ENCODE measurements at regions not wholly inside any gene's neighbourhood (a gene's known extent, or its start where the extent isn't known, plus 50 kb on each side); places are given as distances from the start of the nearest gene placed in this dataset.

DNA sequence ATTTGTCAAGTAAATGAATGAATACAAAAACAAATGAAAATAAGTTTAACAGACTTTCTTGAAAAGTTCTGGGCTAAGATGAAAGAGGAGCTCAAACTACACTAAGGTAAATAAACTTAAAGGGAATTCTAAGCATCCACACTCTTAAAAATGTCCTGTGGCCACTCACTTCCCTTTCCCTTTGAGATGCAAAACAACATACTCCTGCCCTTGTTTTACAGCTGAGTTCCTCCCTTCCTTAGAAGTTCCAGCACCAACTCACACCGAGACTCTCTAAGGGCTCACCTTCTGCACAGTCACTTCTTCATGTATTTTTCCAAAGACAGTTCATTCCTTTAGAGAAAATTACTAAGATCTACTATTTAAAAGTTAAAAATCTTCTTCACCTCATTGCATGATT is 123.3 kb upstream of the CMC1 start:
- POLR2A ChIA-PET, result no interaction called here
- no peak for ATAC-seq

More for the DNA sequence above, 123.3 kb upstream of the CMC1 start:
- intact Hi-C loops (cut with micrococcal nuclease), result no loop called here
- no peaks in the 10 kb centered on the region for H4K20me1 ChIP-seq (ENCODE audit: insufficient read depth)
- no peak overlapping the region for H3K4me3 ChIP-seq (replicated peaks in 1 of 2; ENCODE audit: low read depth in 1 of 2, low read length in 2 of 2)
- H3K4me2 ChIP-seq (ENCODE audit: low read length), result no peak overlapping the region
- H3K9me2 ChIP-seq (ENCODE audit: insufficient read depth), result no peaks in the 10 kb centered on the region
- H3K4me1 ChIP-seq (ENCODE audit: control insufficient read depth in 1 of 2, insufficient read depth in 2 of 2, low read length in 2 of 2), result no peaks in the 10 kb centered on the region
- no TSS peak for BruUV-seq (replicated peaks)
- ChIA-PET RAD21 (ENCODE audit: low non-redundant PET in 1 of 2, low total read pairs in 2 of 2, uncharacterized antibody in 2 of 2, unreplicated experiment in 2 of 2) (no interaction called here), CTCF (no interaction called here)
- no peaks in the 10 kb centered on the region for H3K9me3 ChIP-seq (ENCODE audit: control insufficient read depth in 1 of 2, insufficient read depth in 1 of 2, low read depth in 1 of 2, low read length in 2 of 2)
- no peak for TF ChIP-seq MAX (IDR thresholded peaks at IDR 0.05)
- TF ChIP-seq, protein P1, sequence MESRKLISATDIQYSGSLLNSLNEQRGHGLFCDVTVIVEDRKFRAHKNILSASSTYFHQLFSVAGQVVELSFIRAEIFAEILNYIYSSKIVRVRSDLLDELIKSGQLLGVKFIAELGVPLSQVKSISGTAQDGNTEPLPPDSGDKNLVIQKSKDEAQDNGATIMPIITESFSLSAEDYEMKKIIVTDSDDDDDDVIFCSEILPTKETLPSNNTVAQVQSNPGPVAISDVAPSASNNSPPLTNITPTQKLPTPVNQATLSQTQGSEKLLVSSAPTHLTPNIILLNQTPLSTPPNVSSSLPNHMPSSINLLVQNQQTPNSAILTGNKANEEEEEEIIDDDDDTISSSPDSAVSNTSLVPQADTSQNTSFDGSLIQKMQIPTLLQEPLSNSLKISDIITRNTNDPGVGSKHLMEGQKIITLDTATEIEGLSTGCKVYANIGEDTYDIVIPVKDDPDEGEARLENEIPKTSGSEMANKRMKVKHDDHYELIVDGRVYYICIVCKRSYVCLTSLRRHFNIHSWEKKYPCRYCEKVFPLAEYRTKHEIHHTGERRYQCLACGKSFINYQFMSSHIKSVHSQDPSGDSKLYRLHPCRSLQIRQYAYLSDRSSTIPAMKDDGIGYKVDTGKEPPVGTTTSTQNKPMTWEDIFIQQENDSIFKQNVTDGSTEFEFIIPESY (IDR thresholded peaks at IDR 0.05; ENCODE audit: extremely low read depth, insufficient replicate concordance, low read length), result no peak
- TF ChIP-seq POLR2A (IDR thresholded peaks at IDR 0.05; ENCODE audit: borderline replicate concordance, extremely low read depth, insufficient read depth, insufficient read length), result no peak
- no peak for TF ChIP-seq SRF (IDR thresholded peaks at IDR 0.05; ENCODE audit: low read depth)
- TF ChIP-seq EGR1 (IDR thresholded peaks at IDR 0.05; ENCODE audit: low read depth), result no peak
- TF ChIP-seq EZH2 (IDR thresholded peaks at IDR 0.05), result no peak
- no peak for TF ChIP-seq RAD21 (IDR thresholded peaks at IDR 0.05; ENCODE audit: low read depth)
- TF ChIP-seq TCF7L2 (IDR thresholded peaks at IDR 0.05; ENCODE audit: borderline replicate concordance, extremely low read depth, insufficient read depth, insufficient read length), result no peak
- TF ChIP-seq JUND (IDR thresholded peaks at IDR 0.05), result no peak
- TF ChIP-seq, protein P2, sequence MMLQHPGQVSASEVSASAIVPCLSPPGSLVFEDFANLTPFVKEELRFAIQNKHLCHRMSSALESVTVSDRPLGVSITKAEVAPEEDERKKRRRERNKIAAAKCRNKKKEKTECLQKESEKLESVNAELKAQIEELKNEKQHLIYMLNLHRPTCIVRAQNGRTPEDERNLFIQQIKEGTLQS (IDR thresholded peaks at IDR 0.05), result no peak
- no peak for TF ChIP-seq ZFX (IDR thresholded peaks at IDR 0.05)
- TF ChIP-seq, protein P3, sequence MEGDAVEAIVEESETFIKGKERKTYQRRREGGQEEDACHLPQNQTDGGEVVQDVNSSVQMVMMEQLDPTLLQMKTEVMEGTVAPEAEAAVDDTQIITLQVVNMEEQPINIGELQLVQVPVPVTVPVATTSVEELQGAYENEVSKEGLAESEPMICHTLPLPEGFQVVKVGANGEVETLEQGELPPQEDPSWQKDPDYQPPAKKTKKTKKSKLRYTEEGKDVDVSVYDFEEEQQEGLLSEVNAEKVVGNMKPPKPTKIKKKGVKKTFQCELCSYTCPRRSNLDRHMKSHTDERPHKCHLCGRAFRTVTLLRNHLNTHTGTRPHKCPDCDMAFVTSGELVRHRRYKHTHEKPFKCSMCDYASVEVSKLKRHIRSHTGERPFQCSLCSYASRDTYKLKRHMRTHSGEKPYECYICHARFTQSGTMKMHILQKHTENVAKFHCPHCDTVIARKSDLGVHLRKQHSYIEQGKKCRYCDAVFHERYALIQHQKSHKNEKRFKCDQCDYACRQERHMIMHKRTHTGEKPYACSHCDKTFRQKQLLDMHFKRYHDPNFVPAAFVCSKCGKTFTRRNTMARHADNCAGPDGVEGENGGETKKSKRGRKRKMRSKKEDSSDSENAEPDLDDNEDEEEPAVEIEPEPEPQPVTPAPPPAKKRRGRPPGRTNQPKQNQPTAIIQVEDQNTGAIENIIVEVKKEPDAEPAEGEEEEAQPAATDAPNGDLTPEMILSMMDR (IDR thresholded peaks at IDR 0.05 in 2 of 3, conservative IDR thresholded peaks at IDR 0.05 in 1 of 3; ENCODE audit: borderline replicate concordance in 1 of 3, insufficient read depth in 1 of 3, low read depth in 2 of 3, low read length in 2 of 3), result no peak
- TF ChIP-seq POLR2AphosphoS5 (IDR thresholded peaks at IDR 0.05; ENCODE audit: low read depth, low read length), result no peak
- no peak for TF ChIP-seq YY1 (IDR thresholded peaks at IDR 0.05; ENCODE audit: extremely low read depth, insufficient replicate concordance, low read depth, low read length)
- H3K79me2 ChIP-seq (ENCODE audit: insufficient read depth, low read length), result no peaks in the 10 kb centered on the region
- H3K36me3 ChIP-seq (ENCODE audit: control insufficient read depth in 1 of 2, insufficient read depth in 2 of 2, low read length in 2 of 2), result no peaks in the 10 kb centered on the region
- H2AFZ ChIP-seq (ENCODE audit: low read depth, low read length, poor library complexity, severe bottlenecking), result no peak overlapping the region
- no peak for DNase-seq (ENCODE audit: low read depth, low spot score)
- H3K27me3 ChIP-seq (ENCODE audit: insufficient read depth, low read length), result no peaks in the 10 kb centered on the region
- no peak overlapping the region for H3K27ac ChIP-seq (ENCODE audit: low read depth, low read length)
- no peak overlapping the region for H3K9ac ChIP-seq (ENCODE audit: low read length)
